Gastroesophageal sphincter (tissue), 3 donors: ENCODE measurements at regions not wholly inside any gene's neighbourhood (a gene's known extent, or its start where the extent isn't known, plus 50 kb on each side); places are given as distances from the start of the nearest gene placed in this dataset.

Experiments
- CTCF ChIP-seq, 4 experiments: fragments of 200-600 bp in 2 of 4; fragments of 450-650 bp in 2 of 4; sonication (generic) in 1 of 4; IDR thresholded peaks; one replicate each; pipeline ENCODE4 v1.5.1; 2017 to 2019; ENCODE audit warnings: antibody characterized with exemption in 4 of 4, mild to moderate bottlenecking in 2 of 4, moderate library complexity in 2 of 4
- POLR2A ChIP-seq, 2 donors: fragments of 450-650 bp; IDR thresholded peaks; one replicate each; pipeline ENCODE4 v1.6.1; 2017; ENCODE audit warnings: antibody characterized with exemption in 2 of 2, mild to moderate bottlenecking in 2 of 2, moderate library complexity in 1 of 2

- TF ChIP-seq CTCF (IDR thresholded peaks at IDR 0.05) (no peak), POLR2A (IDR thresholded peaks at IDR 0.05) (no peak)
Observed at GRCh38 chr7:85341121-85341520, 154.3 kb upstream of the SEMA3D start.
